ENCODE measurements at regions not wholly inside any gene's neighbourhood (a gene's known extent, or its start where the extent isn't known, plus 50 kb on each side); places are given as distances from the start of the nearest gene placed in this dataset.

- no peak overlapping the region for H3K4me3 ChIP-seq
- H3K9me3 ChIP-seq (replicated peaks): no peaks in the 10 kb centered on the region
- no peak for DNase-seq (ENCODE audit: low read depth in 1 of 2, low spot score in 2 of 2)
- H3K27me3 ChIP-seq (replicated peaks): no peaks in the 10 kb centered on the region; the same call in 1 of the 2 replicates
- H3K27ac ChIP-seq: no peak overlapping the region
- H3K36me3 ChIP-seq: no peaks in the 10 kb centered on the region
- no peaks in the 10 kb centered on the region for H3K4me1 ChIP-seq (replicated peaks)
These were observed 86.3 kb upstream of the SEMA6A start for GRCh38 chr5:116660929-116661328.

GRCh38 chr5:116658830-116659229, 84.2 kb upstream of the SEMA6A start:
- Histone ChIP-seq H3K4me1 (replicated peaks) (no peaks in the 10 kb centered on the region), H3K36me3 (no peaks in the 10 kb centered on the region), H3K9me3 (replicated peaks) (no peaks in the 10 kb centered on the region), H3K4me3 (no peak overlapping the region), H3K27me3 (replicated peaks) (no peaks in the 10 kb centered on the region; the same call in 1 of the 2 replicates), H3K27ac (no peak overlapping the region)
- no peak for DNase-seq (ENCODE audit: low read depth in 1 of 2, low spot score in 2 of 2)

- H3K36me3 ChIP-seq: no peaks in the 10 kb centered on the region
- no peak overlapping the region for H3K27ac ChIP-seq
- DNase-seq (ENCODE audit: low read depth in 1 of 2, low spot score in 2 of 2): no peak
- H3K4me1 ChIP-seq (replicated peaks): no peaks in the 10 kb centered on the region
- H3K27me3 ChIP-seq (replicated peaks): no peaks in the 10 kb centered on the region; the same call in 1 of the 2 replicates
- no peaks in the 10 kb centered on the region for H3K9me3 ChIP-seq (replicated peaks)
- H3K4me3 ChIP-seq: no peak overlapping the region
These were observed 83.5 kb upstream of the SEMA6A start for GRCh38 chr5:116658141-116658540.

- no peak overlapping the region for H3K4me3 ChIP-seq
- H3K27me3 ChIP-seq (replicated peaks): no peaks in the 10 kb centered on the region; the same call in 1 of the 2 replicates
- H3K4me1 ChIP-seq (replicated peaks): peaks cover 9% of the 10 kb centered on the region
- no peak overlapping the region for H3K27ac ChIP-seq
- DNase-seq (ENCODE audit: low read depth in 1 of 2, low spot score in 2 of 2): no peak
- H3K9me3 ChIP-seq (replicated peaks): no peaks in the 10 kb centered on the region
- H3K36me3 ChIP-seq: no peaks in the 10 kb centered on the region
These were observed 80.8 kb upstream of the SEMA6A start for GRCh38 chr5:116655431-116655830.

DNA sequence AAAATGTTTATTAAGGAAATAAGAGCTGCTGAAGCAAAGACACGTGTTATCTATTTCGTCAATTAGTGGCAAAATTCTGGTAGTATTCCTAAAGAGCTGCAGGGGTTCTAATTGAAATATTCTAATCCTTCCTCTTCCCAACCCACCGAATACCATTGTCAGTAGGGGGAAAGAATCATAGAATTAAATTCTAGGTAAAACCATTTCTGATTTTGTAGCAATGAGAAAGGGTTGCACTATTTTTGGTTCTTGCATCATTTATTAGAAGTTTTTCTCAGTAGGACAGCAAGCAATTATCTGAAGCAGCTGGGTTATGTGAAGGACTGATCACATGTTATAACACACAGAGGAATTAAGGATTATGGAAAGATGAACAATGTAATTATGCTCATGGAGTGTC, 80.3 kb upstream of the SEMA6A start:
- DNase-seq (ENCODE audit: low read depth in 1 of 2, low spot score in 2 of 2): no peak
- Histone ChIP-seq H3K36me3 (no peaks in the 10 kb centered on the region), H3K4me1 (replicated peaks) (peaks cover 9% of the 10 kb centered on the region), H3K27me3 (replicated peaks) (no peaks in the 10 kb centered on the region; the same call in 1 of the 2 replicates), H3K27ac (no peak overlapping the region), H3K9me3 (replicated peaks) (no peaks in the 10 kb centered on the region), H3K4me3 (no peak overlapping the region)

- no peaks in the 10 kb centered on the region for H3K9me3 ChIP-seq (replicated peaks)
- DNase-seq (ENCODE audit: low read depth in 1 of 2, low spot score in 2 of 2): no peak
- no peak overlapping the region for H3K4me3 ChIP-seq
- no peaks in the 10 kb centered on the region for H3K36me3 ChIP-seq
- no peak overlapping the region for H3K27ac ChIP-seq
- peaks cover 9% of the 10 kb centered on the region for H3K4me1 ChIP-seq (replicated peaks)
- H3K27me3 ChIP-seq (replicated peaks): no peaks in the 10 kb centered on the region; the same call in 1 of the 2 replicates
These were observed 78.3 kb upstream of the SEMA6A start for GRCh38 chr5:116652903-116653302.

- no peak overlapping the region for H3K27ac ChIP-seq
- H3K36me3 ChIP-seq: no peaks in the 10 kb centered on the region
- no peak overlapping the region for H3K4me3 ChIP-seq
- no peaks in the 10 kb centered on the region for H3K9me3 ChIP-seq (replicated peaks)
- H3K4me1 ChIP-seq (replicated peaks): peaks cover 9% of the 10 kb centered on the region
- DNase-seq (ENCODE audit: low read depth in 1 of 2, low spot score in 2 of 2): peak; percentile 68 to 87
- no peaks in the 10 kb centered on the region; the same call in 1 of the 2 replicates for H3K27me3 ChIP-seq (replicated peaks)
These were observed 77.6 kb upstream of the SEMA6A start for GRCh38 chr5:116652196-116652729.

GRCh38 chr5:116651653-116652052, 77.0 kb upstream of the SEMA6A start:
- no peaks in the 10 kb centered on the region for H3K36me3 ChIP-seq
- no peaks in the 10 kb centered on the region; the same call in 1 of the 2 replicates for H3K27me3 ChIP-seq (replicated peaks)
- 0 out of 2 replicates have a peak, but pooled peaks cover 2% of the 10 kb centered on the region for H3K9me3 ChIP-seq (replicated peaks)
- peaks cover 9% of the 10 kb centered on the region for H3K4me1 ChIP-seq (replicated peaks)
- H3K4me3 ChIP-seq: no peak overlapping the region
- DNase-seq (ENCODE audit: low read depth in 1 of 2, low spot score in 2 of 2): no peak
- H3K27ac ChIP-seq: no peak overlapping the region

GRCh38 chr5:116650964-116651363, 76.3 kb upstream of the SEMA6A start:
- Histone ChIP-seq H3K4me1 (replicated peaks) (peaks cover 13% of the 10 kb centered on the region), H3K9me3 (replicated peaks) (0 out of 2 replicates have a peak, but pooled peaks cover 2% of the 10 kb centered on the region), H3K27ac (no peak overlapping the region), H3K36me3 (no peaks in the 10 kb centered on the region), H3K4me3 (no peak overlapping the region), H3K27me3 (replicated peaks) (no peaks in the 10 kb centered on the region; the same call in 1 of the 2 replicates)
- no peak for DNase-seq (ENCODE audit: low read depth in 1 of 2, low spot score in 2 of 2)

- Histone ChIP-seq H3K4me3 (no peak overlapping the region), H3K27me3 (replicated peaks) (no peaks in the 10 kb centered on the region; the same call in 1 of the 2 replicates), H3K27ac (no peak overlapping the region), H3K4me1 (replicated peaks) (peaks cover 16% of the 10 kb centered on the region), H3K36me3 (no peaks in the 10 kb centered on the region), H3K9me3 (replicated peaks) (0 out of 2 replicates have a peak, but pooled peaks cover 2% of the 10 kb centered on the region)
- no peak for DNase-seq (ENCODE audit: low read depth in 1 of 2, low spot score in 2 of 2)
These were observed 75.9 kb upstream of the SEMA6A start for GRCh38 chr5:116650544-116650943.

DNA sequence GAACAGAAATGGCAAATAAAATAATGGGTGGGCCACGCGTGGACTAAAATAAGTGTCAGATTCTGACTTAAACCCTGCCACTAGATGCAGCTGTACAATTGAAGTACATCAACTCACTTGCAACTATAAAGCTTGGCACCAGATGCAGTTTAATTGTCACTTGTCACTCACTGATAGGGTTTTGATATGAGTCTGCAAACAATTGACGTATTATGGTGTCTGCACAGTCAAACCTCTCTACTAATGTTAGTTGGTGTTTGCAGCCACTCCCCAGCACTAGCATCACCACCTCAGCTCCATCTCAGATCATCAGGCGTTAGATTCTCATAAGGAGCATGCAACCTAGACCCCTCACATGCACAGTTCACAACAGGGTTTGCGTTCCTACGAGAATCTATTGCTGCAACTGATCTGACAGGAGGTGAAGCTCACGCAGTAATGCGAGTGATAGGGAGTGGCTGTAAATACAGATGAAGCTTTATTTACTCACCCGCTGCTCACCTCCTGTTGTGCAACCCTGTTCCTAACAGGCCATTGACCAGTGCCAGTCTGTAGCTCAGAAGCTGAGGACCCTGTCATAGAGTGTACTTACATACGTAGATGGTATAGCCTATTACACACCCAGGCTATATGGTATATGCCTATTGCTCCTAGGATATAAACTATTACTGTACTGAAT, 72.1 kb upstream of the SEMA6A start:
- no peaks in the 10 kb centered on the region for H3K36me3 ChIP-seq
- 0 out of 2 replicates have a peak, but pooled peaks cover 2% of the 10 kb centered on the region for H3K9me3 ChIP-seq (replicated peaks)
- H3K4me3 ChIP-seq: no peak overlapping the region
- peaks cover 10% of the 10 kb centered on the region for H3K4me1 ChIP-seq (replicated peaks)
- DNase-seq (ENCODE audit: low read depth in 1 of 2, low spot score in 2 of 2): no peak
- H3K27ac ChIP-seq: no peak overlapping the region
- no peaks in the 10 kb centered on the region for H3K27me3 ChIP-seq (replicated peaks)

DNA sequence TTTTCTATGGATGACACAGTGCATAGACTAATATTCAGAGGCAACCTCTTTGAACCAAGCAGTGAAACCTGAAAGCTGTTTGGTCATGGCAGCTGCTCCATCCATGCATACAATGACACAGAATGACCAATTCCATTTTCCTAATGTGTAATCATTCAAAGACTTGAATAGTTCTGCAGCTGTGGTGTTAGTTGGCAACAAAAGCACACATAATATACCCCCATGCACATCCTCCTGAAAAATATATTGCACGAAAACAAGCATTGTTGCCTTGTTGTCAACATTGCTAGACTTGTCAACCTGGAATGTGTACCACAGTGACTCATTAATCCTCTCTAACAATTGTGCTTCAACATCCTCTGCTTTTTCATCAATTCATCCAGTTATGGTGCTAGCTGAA, 71.0 kb upstream of the SEMA6A start:
- Histone ChIP-seq H3K27ac (no peak overlapping the region), H3K4me3 (no peak overlapping the region), H3K4me1 (replicated peaks) (peaks cover 10% of the 10 kb centered on the region), H3K9me3 (replicated peaks) (0 out of 2 replicates have a peak, but pooled peaks cover 2% of the 10 kb centered on the region), H3K36me3 (no peaks in the 10 kb centered on the region), H3K27me3 (replicated peaks) (no peaks in the 10 kb centered on the region)
- peak; percentile 12 to 25 for DNase-seq (ENCODE audit: low read depth in 1 of 2, low spot score in 2 of 2)

GRCh38 chr5:116640236-116640635, 65.6 kb upstream of the SEMA6A start:
- DNase-seq (ENCODE audit: low read depth in 1 of 2, low spot score in 2 of 2): no peak
- no peak overlapping the region for H3K27ac ChIP-seq
- H3K27me3 ChIP-seq (replicated peaks): no peaks in the 10 kb centered on the region
- peaks cover under 1% of the 10 kb centered on the region; the same call in 1 of the 2 replicates for H3K4me1 ChIP-seq (replicated peaks)
- H3K9me3 ChIP-seq (replicated peaks): no peaks in the 10 kb centered on the region; the same call in 1 of the 2 replicates
- H3K36me3 ChIP-seq: no peaks in the 10 kb centered on the region
- H3K4me3 ChIP-seq: no peak overlapping the region

DNA sequence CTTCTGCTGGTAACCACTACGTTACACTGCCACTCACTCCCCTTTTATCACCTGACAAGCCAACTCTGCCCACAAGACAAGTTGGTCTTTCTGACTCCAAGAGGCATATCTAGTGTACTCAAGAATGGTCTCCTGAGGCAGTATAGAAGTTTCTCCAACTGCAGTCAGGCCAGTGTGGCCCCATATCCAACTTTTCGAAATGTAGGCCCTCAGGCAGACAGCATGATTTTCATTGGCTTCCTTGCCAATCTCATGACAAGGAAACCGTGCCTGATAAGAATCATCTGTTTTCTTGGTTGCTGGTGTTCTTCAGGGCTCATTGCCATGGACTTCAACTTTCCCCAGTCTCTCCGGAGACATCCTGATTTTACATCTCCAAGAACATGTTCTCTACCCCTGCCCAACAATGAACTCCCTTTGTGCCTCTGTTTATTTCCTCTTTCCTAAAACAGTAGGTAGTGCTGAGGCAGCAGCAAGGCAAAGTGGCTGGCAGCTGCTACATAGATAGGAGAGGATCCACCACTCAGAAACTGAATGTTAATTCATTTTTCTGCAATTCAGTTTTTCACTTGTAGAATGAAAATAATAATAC, 62.6 kb upstream of the SEMA6A start:
- Histone ChIP-seq H3K27me3 (replicated peaks) (no peaks in the 10 kb centered on the region), H3K4me3 (no peak overlapping the region), H3K36me3 (no peaks in the 10 kb centered on the region), H3K4me1 (replicated peaks) (peaks cover 13% of the 10 kb centered on the region), H3K27ac (no peak overlapping the region), H3K9me3 (replicated peaks) (no peaks in the 10 kb centered on the region; the same call in 1 of the 2 replicates)
- no peak for DNase-seq (ENCODE audit: low read depth in 1 of 2, low spot score in 2 of 2)

Data from SJSA1 (cell line).